ENCODE measurements at regions not wholly inside any gene's neighbourhood (a gene's known extent, or its start where the extent isn't known, plus 50 kb on each side); places are given as distances from the start of the nearest gene placed in this dataset.

DNA sequence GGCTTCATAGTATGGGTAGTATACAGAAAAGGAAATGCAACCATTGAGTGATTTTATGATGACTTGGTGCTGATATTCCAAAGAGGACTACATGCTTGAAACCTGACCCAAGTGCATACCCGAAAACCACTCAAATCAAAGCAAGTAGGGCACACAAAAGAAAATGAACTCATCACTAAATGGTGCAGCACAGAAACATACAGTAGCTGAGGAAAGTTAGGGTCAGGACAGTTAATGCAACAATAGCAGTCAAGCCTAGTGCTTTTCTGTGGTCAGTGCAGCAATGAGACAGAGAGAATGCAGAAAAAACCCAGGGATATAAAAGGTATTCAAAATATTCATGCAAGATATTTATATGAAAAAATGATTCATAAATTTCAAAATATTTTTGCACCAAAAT, 711.1 kb downstream of the EPHA7 start:
- Histone ChIP-seq H4K5ac (ENCODE audit: insufficient read length, low read depth, low read length) (no peak overlapping the region), H2BK15ac (ENCODE audit: low read length) (no peak overlapping the region), H3K27ac (ENCODE audit: low read depth, low read length) (no peak overlapping the region), H3K79me2 (ENCODE audit: control insufficient read depth in 1 of 2, insufficient read depth in 2 of 2, low read length in 2 of 2) (no peaks in the 10 kb centered on the region), H3K4me3 (ENCODE audit: extremely low read depth in 1 of 4, insufficient read depth in 2 of 4, low read depth in 3 of 4, low read length in 4 of 4) (no peak overlapping the region), H3K14ac (ENCODE audit: insufficient read length) (no peak overlapping the region), H2BK12ac (ENCODE audit: low read depth, low read length) (no peak overlapping the region), H2BK5ac (ENCODE audit: low read depth, low read length) (no peak overlapping the region), H3K4ac (replicated peaks; ENCODE audit: insufficient read length, low read depth, low read length) (no peak overlapping the region), H3K4me1 (replicated peaks in 1 of 4; ENCODE audit: control insufficient read depth in 3 of 4, insufficient read depth in 4 of 4, low read length in 3 of 4) (no peaks in the 10 kb centered on the region), H3K9me3 (ENCODE audit: insufficient read depth in 2 of 2, low read depth in 1 of 2, low read length in 1 of 2) (no peaks in the 10 kb centered on the region), H2AFZ (ENCODE audit: low read length) (no peak overlapping the region), H3K4me2 (ENCODE audit: insufficient read depth in 1 of 2, low read depth in 2 of 2, low read length in 2 of 2) (no peak overlapping the region), H3K23me2 (ENCODE audit: low read depth, low read length) (no peaks in the 10 kb centered on the region), H3K9ac (replicated peaks in 1 of 4; ENCODE audit: extremely low read depth in 1 of 4, low read depth in 3 of 4, low read length in 3 of 4) (no peak overlapping the region), H2BK20ac (ENCODE audit: low read length) (no peak overlapping the region), H4K91ac (replicated peaks; ENCODE audit: insufficient read length, low read length) (no peak overlapping the region), H3K36me3 (ENCODE audit: control insufficient read depth in 2 of 4, insufficient read depth in 4 of 4, low read length in 3 of 4) (no peaks in the 10 kb centered on the region), H3K79me1 (ENCODE audit: low read depth, low read length) (no peaks in the 10 kb centered on the region), H4K8ac (ENCODE audit: extremely low read depth, insufficient read depth, low read length) (no peak overlapping the region), H3K27me3 (replicated peaks in 1 of 4; ENCODE audit: control insufficient read depth in 3 of 4, extremely low read depth in 1 of 4, insufficient read depth in 3 of 4, low read length in 3 of 4) (no peaks in the 10 kb centered on the region), H4K20me1 (replicated peaks in 1 of 2; ENCODE audit: control insufficient read depth in 1 of 2, insufficient read depth in 2 of 2, low read length in 2 of 2) (no peaks in the 10 kb centered on the region), H3K18ac (ENCODE audit: extremely low read depth, low read length) (no peak overlapping the region), H2BK120ac (replicated peaks; ENCODE audit: low read depth, low read length) (no peak overlapping the region), H3K56ac (replicated peaks; ENCODE audit: insufficient read length, low read depth, low read length) (no peak overlapping the region), H3K23ac (ENCODE audit: insufficient read length) (no peak overlapping the region), H2AK5ac (ENCODE audit: low read depth, low read length) (no peak overlapping the region)
- CTCF ChIA-PET (ENCODE audit: partially characterized antibody): no interaction called here
- POLR2A ChIA-PET (ENCODE audit: partially characterized antibody): no interaction called here
- 95% methylated on average over 1 of the region's 1 CpG; no CpG with 5 or more reads in 1 of the 2 experiments for WGBS, 2 experiments (ENCODE audit: extremely low coverage in 1 of 2, insufficient coverage in 1 of 2, insufficient read length in 1 of 2, insufficient replicate concordance in 2 of 2, low coverage in 1 of 2, low lambda C conversion rate in 2 of 2, missing lambda C conversion rate in 1 of 2)
- FAIRE-seq (no peak), DNase-seq (ENCODE audit: low read depth in 1 of 2, low spot score in 2 of 2) (no peak)
- TF ChIP-seq GTF2F1 (IDR thresholded peaks at IDR 0.05; ENCODE audit: borderline replicate concordance, low read depth, low read length): no peak

All from H1 (cell line).